Activated CD8-positive, alpha-beta memory T cell treated with anti-CD3 and anti-CD28 coated beads for 48 hours (primary cell): ENCODE measurements at regions not wholly inside any gene's neighbourhood (a gene's known extent, or its start where the extent isn't known, plus 50 kb on each side); places are given as distances from the start of the nearest gene placed in this dataset.
"Not testable (repeated sequence)": the region's sequence is repeated elsewhere in the genome, so short reads cannot be mapped to it uniquely, and the experiment has no call there.

Experiments
- DNase-seq, 3 experiments: peaks; one replicate each; pipeline ENCODE4 v3.0.0-alpha.2; 2020; ENCODE audit warnings: low read depth in 2 of 3, low spot score in 2 of 3

GRCh38 chr6:92952111-92952510 is 467.2 kb downstream of the EPHA7 start:
- not testable (repeated sequence) for DNase-seq

DNA sequence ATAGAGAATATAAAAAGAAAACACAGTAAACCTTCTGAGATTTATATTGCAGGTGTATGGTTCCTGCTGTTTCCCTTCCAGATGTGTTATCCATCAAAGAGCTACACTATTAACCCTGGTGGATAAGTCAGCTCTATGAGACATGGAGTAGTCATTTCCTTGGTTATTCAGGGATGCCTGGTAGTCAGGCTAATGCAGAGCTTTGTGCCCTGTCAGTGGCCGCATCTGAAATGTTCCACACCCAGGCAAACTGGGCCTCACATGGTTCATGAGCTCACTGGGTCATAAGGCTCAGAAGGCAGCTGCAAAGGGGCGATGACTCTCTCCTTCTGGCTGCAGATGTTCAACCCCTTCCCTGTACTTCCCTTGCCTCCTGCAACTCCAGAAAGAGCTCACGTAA is 473.6 kb downstream of the EPHA7 start:
- no peak for DNase-seq

- DNase-seq: no peak
These were observed 475.2 kb downstream of the EPHA7 start for GRCh38 chr6:92944132-92944531.

DNA sequence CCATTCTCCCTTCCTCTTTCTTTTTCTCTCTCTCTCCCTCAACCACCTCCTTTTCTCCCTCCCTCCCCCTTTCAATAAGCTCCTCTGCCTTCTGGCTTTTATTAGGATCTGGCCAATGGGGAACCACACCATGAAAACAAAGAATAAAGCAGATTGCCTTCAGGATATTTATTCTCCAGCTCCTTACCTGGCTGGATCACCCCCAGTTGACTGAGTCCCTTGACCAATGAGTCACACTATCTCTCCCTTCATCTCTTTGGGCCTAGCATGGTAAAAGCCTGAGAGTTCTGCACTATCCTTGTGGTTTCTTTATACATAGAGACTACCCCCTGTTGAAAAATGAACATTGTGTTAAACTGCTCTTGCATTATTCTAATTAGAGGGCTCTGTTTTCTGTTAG is 476.8 kb downstream of the EPHA7 start:
- DNase-seq: no peak

DNA sequence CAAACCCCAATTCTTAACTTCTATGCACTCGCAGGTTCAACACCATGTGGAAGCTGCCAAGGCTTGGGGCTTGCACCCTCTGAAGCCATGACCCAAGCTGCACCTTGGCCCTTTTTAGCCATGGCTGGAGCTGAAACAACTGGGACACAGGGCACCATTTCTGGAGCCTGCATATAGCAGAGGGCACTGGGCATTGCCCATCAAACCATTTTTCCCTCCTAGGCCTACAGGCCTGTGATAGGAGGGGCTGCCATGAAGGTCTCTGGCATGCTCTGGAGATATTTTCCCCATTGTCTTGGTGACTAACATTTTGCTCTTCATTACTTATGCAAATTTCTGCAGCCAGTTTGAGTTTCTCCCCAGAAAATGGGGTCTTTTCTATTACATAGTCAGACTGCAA is 484.7 kb downstream of the EPHA7 start:
- DNase-seq: no peak

- no peak for DNase-seq
These were observed 489.2 kb downstream of the EPHA7 start for GRCh38 chr6:92930171-92930570.

DNA sequence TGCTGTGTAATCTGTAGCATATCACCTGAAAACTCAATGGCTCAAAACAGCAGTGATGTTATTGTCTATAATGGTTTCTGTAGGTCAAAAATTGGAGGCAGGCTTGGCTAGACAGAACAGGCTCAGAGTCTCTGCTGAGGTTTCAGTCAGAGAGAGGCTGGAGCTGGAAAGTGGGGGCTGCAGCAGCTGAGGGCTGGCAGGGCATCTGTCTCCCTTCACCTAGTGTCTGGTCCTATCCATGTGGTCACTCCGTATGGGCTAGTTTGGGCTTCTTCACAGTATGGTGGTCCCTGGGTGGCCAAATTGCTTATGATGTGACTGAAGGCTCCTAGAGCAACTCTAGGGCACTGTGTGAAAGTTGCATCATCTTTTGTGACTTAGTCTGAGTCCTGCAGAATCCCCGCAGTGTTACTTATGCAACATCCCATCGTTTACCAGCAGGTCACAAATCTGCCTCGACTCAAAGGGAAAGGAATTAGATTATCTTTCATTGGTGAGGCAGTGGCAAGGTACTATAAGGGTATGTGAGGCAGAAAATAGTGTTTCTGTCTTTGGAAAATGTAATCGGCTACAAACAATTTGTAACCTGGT is 497.0 kb downstream of the EPHA7 start:
- DNase-seq: no peak

GRCh38 chr6:92915466-92915865 is 503.9 kb downstream of the EPHA7 start:
- DNase-seq: no peak

DNA sequence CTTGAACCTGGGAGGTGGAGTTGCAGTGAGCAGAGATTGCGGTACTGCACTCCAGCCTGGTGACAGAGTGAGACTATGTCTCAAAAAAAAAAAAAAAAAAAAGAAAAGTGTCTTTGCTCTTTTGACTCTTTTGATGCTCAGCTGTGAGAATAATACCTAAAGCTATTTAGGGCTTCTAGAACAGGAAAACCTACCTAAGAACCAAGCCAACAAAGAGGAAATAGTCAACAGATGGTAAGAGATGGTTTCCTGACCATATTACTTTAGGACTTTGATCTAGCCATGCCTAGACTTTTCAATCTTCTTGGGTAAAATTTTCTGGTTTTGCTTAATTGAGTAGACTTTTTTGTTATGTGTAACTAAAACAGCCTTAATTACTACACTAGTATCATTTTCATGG is 508.1 kb downstream of the EPHA7 start:
- DNase-seq: no peak

DNA sequence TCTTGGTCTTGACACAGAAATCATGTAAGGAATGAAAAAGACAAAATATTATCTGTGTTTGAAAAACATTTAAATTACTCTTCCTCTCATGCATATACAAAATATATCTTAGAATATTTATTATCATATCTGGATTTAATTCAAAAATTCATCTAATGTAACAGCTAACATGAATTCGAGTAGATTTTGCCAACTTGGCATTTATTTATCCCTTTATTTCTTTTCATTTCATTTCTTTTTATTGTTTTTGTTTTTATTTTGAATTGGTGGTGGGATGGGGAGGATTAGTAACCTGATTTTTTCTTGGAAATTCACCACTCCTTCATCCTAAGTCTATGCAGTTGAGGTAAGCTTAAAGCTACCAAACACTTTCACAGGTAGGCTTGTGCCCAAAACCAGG is 508.7 kb downstream of the EPHA7 start:
- no peak for DNase-seq

- DNase-seq: no peak
These were observed 513.0 kb downstream of the EPHA7 start for GRCh38 chr6:92906385-92906784.

DNA sequence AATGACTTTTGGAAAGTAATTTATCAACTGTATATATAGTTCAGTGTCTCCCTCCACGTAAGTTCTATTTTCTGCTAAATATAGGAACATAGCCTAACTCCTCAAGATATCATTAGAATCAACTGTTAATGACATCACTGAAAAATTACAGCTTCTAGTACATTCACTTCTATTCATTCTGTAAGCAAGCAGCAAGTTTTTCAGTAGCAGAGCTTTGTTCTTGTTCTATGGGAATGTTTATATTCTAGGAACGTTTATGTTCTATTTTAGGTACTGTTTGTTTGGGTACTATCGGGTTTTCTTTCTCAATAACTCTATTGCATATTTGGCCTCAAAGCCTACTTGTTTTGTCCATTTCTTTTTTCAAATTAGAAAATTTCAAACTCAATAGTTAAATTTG is 525.6 kb downstream of the EPHA7 start:
- DNase-seq: no peak

GRCh38 chr6:92892626-92893170 is 526.7 kb downstream of the EPHA7 start:
- DNase-seq: no peak

GRCh38 chr6:92888316-92888715 is 531.0 kb downstream of the EPHA7 start:
- DNase-seq: no peak

GRCh38 chr6:92887871-92888270 is 531.5 kb downstream of the EPHA7 start:
- no peak for DNase-seq

GRCh38 chr6:92879526-92879925 is 539.8 kb downstream of the EPHA7 start:
- DNase-seq: no peak

GRCh38 chr6:92864966-92865555 is 554.3 kb downstream of the EPHA7 start:
- no peak for DNase-seq

- no peak for DNase-seq
These were observed 569.7 kb downstream of the EPHA7 start for GRCh38 chr6:92849636-92850035.

DNA sequence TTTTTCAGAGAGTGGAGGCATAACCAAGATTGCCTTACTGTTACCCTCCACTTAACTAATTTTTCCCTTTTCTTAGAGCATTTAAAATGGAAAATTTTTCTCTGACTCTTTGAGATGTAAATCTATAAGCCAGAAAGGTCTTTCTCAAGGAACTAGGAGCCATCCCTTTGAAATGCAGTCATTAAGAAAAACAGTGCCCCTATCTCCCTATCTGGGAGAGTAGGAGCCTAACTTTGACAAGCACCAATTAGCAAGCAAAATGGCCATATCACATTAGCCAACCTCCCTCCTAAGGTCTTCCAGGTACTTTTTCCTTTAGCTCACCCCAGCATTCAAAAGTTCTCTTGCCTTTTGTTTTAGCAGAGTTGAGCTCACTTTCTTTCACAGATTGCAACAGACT is 570.5 kb downstream of the EPHA7 start:
- no peak for DNase-seq

- DNase-seq: no peak
These were observed 570.9 kb downstream of the EPHA7 start for GRCh38 chr6:92848459-92848858.

GRCh38 chr6:92847988-92848387 is 571.4 kb downstream of the EPHA7 start:
- DNase-seq: no peak

- DNase-seq: no peak
These were observed 579.0 kb downstream of the EPHA7 start for GRCh38 chr6:92840246-92840930.

DNA sequence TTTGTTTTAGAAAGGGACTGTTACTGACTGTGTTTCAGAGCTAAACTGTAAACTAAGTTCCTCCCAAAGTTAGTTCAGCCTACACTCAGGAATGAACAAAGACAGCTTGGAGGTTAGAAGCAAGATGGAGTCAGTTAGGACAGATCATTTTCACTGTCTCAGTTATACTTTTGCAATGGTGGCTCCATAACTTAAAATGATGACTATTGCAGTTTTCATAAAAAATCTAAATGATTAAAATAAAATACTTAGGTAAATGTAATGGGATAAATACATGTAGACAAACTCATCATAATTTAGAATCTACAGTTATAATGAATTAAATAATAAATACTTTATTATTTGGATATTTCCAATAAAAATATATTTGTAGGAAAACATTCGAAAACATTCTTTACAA is 590.6 kb downstream of the EPHA7 start:
- DNase-seq: no peak
